ENCODE measurements at regions not wholly inside any gene's neighbourhood (a gene's known extent, or its start where the extent isn't known, plus 50 kb on each side); places are given as distances from the start of the nearest gene placed in this dataset.
"Not testable (repeated sequence)": the region's sequence is repeated elsewhere in the genome, so short reads cannot be mapped to it uniquely, and the experiment has no call there.

- Histone ChIP-seq H3K4me2 (no peak overlapping the region), H3K4me3 (no peak overlapping the region), H3K9me3 (no peaks in the 10 kb centered on the region; the same call in 2 of the 3 replicates), H3K4me1 (no peaks in the 10 kb centered on the region), H3K27ac (no peak overlapping the region)
- no peak for TF ChIP-seq GATA3 (IDR thresholded peaks at IDR 0.05; ENCODE audit: borderline replicate concordance)
- TF ChIP-seq JUN (IDR thresholded peaks at IDR 0.05): no peak
- TF ChIP-seq MAFK (IDR thresholded peaks at IDR 0.05; ENCODE audit: partially characterized antibody): no peak
- no peak for TF ChIP-seq JUNB (IDR thresholded peaks at IDR 0.05)
- no peak for TF ChIP-seq CEBPB (IDR thresholded peaks at IDR 0.05)
- TF ChIP-seq ZC3H11A (IDR thresholded peaks at IDR 0.05): no peak
- FAIRE-seq (no peak), ATAC-seq (no peak), DNase-seq (ENCODE audit: low read depth in 1 of 2, low spot score in 1 of 2) (no peak)
- POLR2A ChIA-PET: no interaction called here
- CTCF ChIA-PET: no interaction called here
- 37% methylated on average over 8 of the region's 14 CpGs for WGBS (ENCODE audit: missing lambda C conversion rate)
These were observed 585.4 kb downstream of the ALG10 start for GRCh38 chr12:34607520-34608195.

GRCh38 chr12:34613988-34614387 is 591.7 kb downstream of the ALG10 start:
- FAIRE-seq; H3K27ac ChIP-seq; H3K4me1 ChIP-seq; H3K4me2 ChIP-seq; POLR2A ChIA-PET; ATAC-seq; H3K4me3 ChIP-seq; H3K9me3 ChIP-seq; CTCF ChIA-PET; DNase-seq (ENCODE audit: low read depth in 1 of 2, low spot score in 1 of 2): not testable (repeated sequence)
- 0% methylated on average over 2 of the region's 2 CpGs for WGBS (ENCODE audit: missing lambda C conversion rate)

GRCh38 chr12:34625116-34625515 is 602.8 kb downstream of the ALG10 start:
- DNase-seq (ENCODE audit: low read depth in 1 of 2, low spot score in 1 of 2) (peak in 1 of 2 experiments; percentile 42), FAIRE-seq (no peak), ATAC-seq (no peak)
- 4% methylated on average over 7 of the region's 7 CpGs for WGBS (ENCODE audit: missing lambda C conversion rate)
- no peak overlapping the region for H3K27ac ChIP-seq
- no peak overlapping the region for H3K4me2 ChIP-seq
- no peak for TF ChIP-seq TFCP2L1 (CRISPR knock-in tag; IDR thresholded peaks at IDR 0.05)
- no peak for TF ChIP-seq SREBF2 (IDR thresholded peaks at IDR 0.05)
- TF ChIP-seq BHLHE40 (IDR thresholded peaks at IDR 0.05; ENCODE audit: low read depth, low read length): no peak
- TF ChIP-seq KDM1A (IDR thresholded peaks at IDR 0.05; ENCODE audit: low read depth): no peak
- no peak for TF ChIP-seq MAFK (IDR thresholded peaks at IDR 0.05; ENCODE audit: partially characterized antibody)
- no peak for TF ChIP-seq PHF8 (IDR thresholded peaks at IDR 0.05; ENCODE audit: borderline replicate concordance, low read depth)
- TF ChIP-seq GATA3 (IDR thresholded peaks at IDR 0.05; ENCODE audit: borderline replicate concordance): no peak
- no peak for TF ChIP-seq NPAS2 (CRISPR knock-in tag; IDR thresholded peaks at IDR 0.05; ENCODE audit: borderline replicate concordance)
- no peak for TF ChIP-seq ZNF302 (CRISPR knock-in tag; IDR thresholded peaks at IDR 0.05)
- no peak for TF ChIP-seq ELK1 (IDR thresholded peaks at IDR 0.05; ENCODE audit: low read depth, low read length)
- TF ChIP-seq CHD4 (IDR thresholded peaks at IDR 0.05; ENCODE audit: borderline replicate concordance): no peak
- no peak for TF ChIP-seq TP53 (CRISPR knock-in tag; IDR thresholded peaks at IDR 0.05)
- no peak for TF ChIP-seq BCL3 (IDR thresholded peaks at IDR 0.05)
- peak; percentile 41 for TF ChIP-seq SMC3 (IDR thresholded peaks at IDR 0.05)
- TF ChIP-seq HOXB13 (CRISPR knock-in tag; IDR thresholded peaks at IDR 0.05; ENCODE audit: low read depth): no peak
- no peak for TF ChIP-seq FOXS1 (CRISPR knock-in tag; IDR thresholded peaks at IDR 0.05)
- TF ChIP-seq CTCF (IDR thresholded peaks at IDR 0.05): peak; percentile 53
- peak; percentile 61 to 65 for TF ChIP-seq RAD21 (conservative IDR thresholded peaks at IDR 0.05 in 1 of 2, IDR thresholded peaks at IDR 0.05 in 1 of 2)
- TF ChIP-seq HOXB5 (CRISPR knock-in tag; IDR thresholded peaks at IDR 0.05): no peak
- TF ChIP-seq MYC (IDR thresholded peaks at IDR 0.05; ENCODE audit: borderline replicate concordance, low read length): no peak
- H3K4me1 ChIP-seq: no peaks in the 10 kb centered on the region
- CTCF ChIA-PET: no interaction called here
- POLR2A ChIA-PET: no interaction called here
- H3K9me3 ChIP-seq: no peaks in the 10 kb centered on the region; the same call in 2 of the 3 replicates
- no peak overlapping the region for H3K4me3 ChIP-seq
